ENCODE measurements at regions not wholly inside any gene's neighbourhood (a gene's known extent, or its start where the extent isn't known, plus 50 kb on each side); places are given as distances from the start of the nearest gene placed in this dataset.

DNA sequence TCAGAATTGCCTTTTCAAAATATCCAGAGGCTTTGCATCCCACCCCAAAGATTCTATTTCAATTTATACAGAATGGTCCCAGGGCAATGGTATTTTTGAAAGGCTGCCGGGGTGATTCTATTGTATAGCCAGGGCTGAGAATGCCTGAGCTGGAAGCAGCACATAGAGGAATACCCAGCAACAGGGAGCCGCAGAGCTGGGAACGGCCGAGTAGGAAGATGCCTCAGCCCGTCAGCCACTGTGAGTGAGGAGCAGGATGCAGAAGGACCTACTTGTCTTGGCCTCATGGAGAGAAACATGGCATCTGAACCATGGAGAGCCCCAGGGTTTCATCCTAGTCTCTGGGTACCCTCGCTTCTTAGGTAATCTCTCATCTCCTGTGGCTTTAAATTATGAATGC, 170.8 kb upstream of the FHL2 start:
- TF ChIP-seq CTCF (IDR thresholded peaks at IDR 0.05; ENCODE audit: low read depth, low read length, poor library complexity, severe bottlenecking) (no peak), EZH2phosphoT487 (IDR thresholded peaks at IDR 0.05; ENCODE audit: borderline replicate concordance, low read length) (no peak)

Data from DOHH2 (cell line).